Ovary (tissue), 3 donors: ENCODE measurements at regions not wholly inside any gene's neighbourhood (a gene's known extent, or its start where the extent isn't known, plus 50 kb on each side); places are given as distances from the start of the nearest gene placed in this dataset.

Experiments used
- CTCF ChIP-seq, 3 donors: fragments of 450-650 bp in 2 of 3; fragments of 200-600 bp in 1 of 3; IDR thresholded peaks; one replicate each; pipeline versions ENCODE4 v1.5.1 to v1.8.0; 2016 to 2022; ENCODE audit warnings: antibody characterized with exemption in 3 of 3, mild to moderate bottlenecking in 1 of 3
- EP300 ChIP-seq: sonication (generic); formaldehyde crosslinking; IDR thresholded peaks from one replicate; pipeline ENCODE4 v1.6.1; 2017; ENCODE audit warnings: antibody characterized with exemption
- POLR2A ChIP-seq: fragments of 450-650 bp; IDR thresholded peaks from one replicate; pipeline ENCODE4 v1.6.1; 2017; ENCODE audit warnings: antibody characterized with exemption, mild to moderate bottlenecking, moderate library complexity
- donor health status: DM: no; HTN: no; CAD: no.

- no peak for TF ChIP-seq CTCF (IDR thresholded peaks at IDR 0.05)
- no peak for TF ChIP-seq POLR2A
- no peak for TF ChIP-seq EP300
These were observed 209.3 kb downstream of the DLL1 start for GRCh38 chr6:170081556-170081955.
